Sigmoid colon (tissue), 3 donors: ENCODE measurements at regions not wholly inside any gene's neighbourhood (a gene's known extent, or its start where the extent isn't known, plus 50 kb on each side); places are given as distances from the start of the nearest gene placed in this dataset.

Experiments
- POLR2A ChIP-seq, 2 donors: fragments of 450-650 bp; IDR thresholded peaks; one replicate each; pipeline ENCODE4 v1.6.1; 2016; ENCODE audit warnings: antibody characterized with exemption in 2 of 2, mild to moderate bottlenecking in 2 of 2, moderate library complexity in 2 of 2
- TF ChIP-seq, protein P1 (sequence below), 4 experiments: fragments of 450-650 bp in 3 of 4; fragments of 200-600 bp in 1 of 4; IDR thresholded peaks; one replicate each; pipeline ENCODE4 v1.5.1; 2016 to 2019; ENCODE audit warnings: antibody characterized with exemption in 4 of 4, mild to moderate bottlenecking in 3 of 4, moderate library complexity in 2 of 4

DNA sequence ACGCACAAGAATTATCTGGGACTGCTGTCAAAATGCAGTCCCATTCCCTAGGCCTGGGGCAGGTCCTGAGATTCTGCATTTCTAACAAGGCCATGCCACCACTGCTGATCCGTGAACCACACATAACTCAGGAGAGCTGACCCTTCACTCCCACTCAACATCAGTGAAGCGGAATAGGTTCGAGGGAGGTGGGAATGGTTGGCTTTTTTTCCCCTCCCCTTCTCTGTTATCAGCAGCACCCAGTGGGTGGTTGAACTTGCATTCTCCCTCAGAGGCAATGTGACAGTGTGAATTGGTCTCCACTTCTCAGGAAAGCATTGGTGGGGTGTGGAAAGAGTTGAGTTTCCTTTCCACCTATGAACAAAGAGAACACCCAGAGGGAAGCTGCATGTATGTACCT lies 344.3 kb downstream of the GADD45G start:
- TF ChIP-seq, protein P1, sequence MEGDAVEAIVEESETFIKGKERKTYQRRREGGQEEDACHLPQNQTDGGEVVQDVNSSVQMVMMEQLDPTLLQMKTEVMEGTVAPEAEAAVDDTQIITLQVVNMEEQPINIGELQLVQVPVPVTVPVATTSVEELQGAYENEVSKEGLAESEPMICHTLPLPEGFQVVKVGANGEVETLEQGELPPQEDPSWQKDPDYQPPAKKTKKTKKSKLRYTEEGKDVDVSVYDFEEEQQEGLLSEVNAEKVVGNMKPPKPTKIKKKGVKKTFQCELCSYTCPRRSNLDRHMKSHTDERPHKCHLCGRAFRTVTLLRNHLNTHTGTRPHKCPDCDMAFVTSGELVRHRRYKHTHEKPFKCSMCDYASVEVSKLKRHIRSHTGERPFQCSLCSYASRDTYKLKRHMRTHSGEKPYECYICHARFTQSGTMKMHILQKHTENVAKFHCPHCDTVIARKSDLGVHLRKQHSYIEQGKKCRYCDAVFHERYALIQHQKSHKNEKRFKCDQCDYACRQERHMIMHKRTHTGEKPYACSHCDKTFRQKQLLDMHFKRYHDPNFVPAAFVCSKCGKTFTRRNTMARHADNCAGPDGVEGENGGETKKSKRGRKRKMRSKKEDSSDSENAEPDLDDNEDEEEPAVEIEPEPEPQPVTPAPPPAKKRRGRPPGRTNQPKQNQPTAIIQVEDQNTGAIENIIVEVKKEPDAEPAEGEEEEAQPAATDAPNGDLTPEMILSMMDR (IDR thresholded peaks at IDR 0.05) = no peak
- no peak for TF ChIP-seq POLR2A (IDR thresholded peaks at IDR 0.05)
